Body of pancreas (tissue), 4 donors: ENCODE measurements at regions not wholly inside any gene's neighbourhood (a gene's known extent, or its start where the extent isn't known, plus 50 kb on each side); places are given as distances from the start of the nearest gene placed in this dataset.

ENCODE experiments used
- CTCF ChIP-seq, 7 experiments: fragments of 450-650 bp in 4 of 7; fragments of 200-600 bp in 3 of 7; sonication (generic) in 3 of 7; IDR thresholded peaks; one replicate each; pipeline ENCODE4 v1.5.1; 2016 to 2019; ENCODE audit warnings: antibody characterized with exemption in 7 of 7
- POLR2A ChIP-seq, 3 donors: fragments of 450-650 bp; IDR thresholded peaks; one replicate each; pipeline ENCODE4 v1.6.1; 2016; ENCODE audit warnings: antibody characterized with exemption in 3 of 3, mild to moderate bottlenecking in 2 of 3

GRCh38 chr20:60687213-60687612 is 564.8 kb upstream of the CDH4 start:
- no peak for TF ChIP-seq CTCF (IDR thresholded peaks at IDR 0.05)
- TF ChIP-seq POLR2A (IDR thresholded peaks at IDR 0.05) = no peak
